Tibial artery (tissue), 4 donors: ENCODE measurements at regions not wholly inside any gene's neighbourhood (a gene's known extent, or its start where the extent isn't known, plus 50 kb on each side); places are given as distances from the start of the nearest gene placed in this dataset.

Experiments used
- DNase-seq, 2 donors: peaks; one replicate each; pipeline ENCODE4 v3.0.0-alpha.2; 2019
- H3K27ac ChIP-seq, 2 donors: fragments of 200-600 bp; sonication (generic) in 1 of 2; 1 replicate in 1 of 2; 2 replicates in 1 of 2; pipeline ENCODE4 v1.5.1; 2018 to 2019; ENCODE audit warnings: mild to moderate bottlenecking in 1 of 2
- H3K27me3 ChIP-seq, 2 donors: fragments of 200-600 bp; sonication (generic) in 1 of 2; one replicate each; pipeline versions ENCODE4 v1.5.1 to v1.6.0; 2016 to 2019
- H3K36me3 ChIP-seq, 3 donors: fragments of 200-600 bp; sonication (generic) in 2 of 3; one replicate each; pipeline ENCODE4 v1.5.1; 2016 to 2019; ENCODE audit warnings: mild to moderate bottlenecking in 2 of 3
- H3K4me1 ChIP-seq, 4 donors: fragments of 200-600 bp; sonication (generic) in 2 of 4; 1 replicate in 3 of 4; 2 replicates in 1 of 4; pipeline ENCODE4 v1.5.1; 2016 to 2019
- H3K4me3 ChIP-seq, 2 donors: fragments of 200-600 bp; sonication (generic) in 1 of 2; 1 replicate in 1 of 2; 2 replicates in 1 of 2; pipeline ENCODE4 v1.5.1; 2018 to 2019; ENCODE audit warnings: mild to moderate bottlenecking in 2 of 2
- H3K9me3 ChIP-seq, 3 donors: fragments of 200-600 bp; sonication (generic) in 1 of 3; one replicate each; pipeline ENCODE4 v1.5.1; 2016 to 2019
- CTCF ChIP-seq, 2 experiments: fragments of 200-600 bp in 1 of 2; fragments of 450-650 bp in 1 of 2; IDR thresholded peaks; one replicate each; pipeline ENCODE4 v1.5.1; 2017 to 2019; ENCODE audit warnings: antibody characterized with exemption in 2 of 2, mild to moderate bottlenecking in 1 of 2, moderate library complexity in 1 of 2
- intact Hi-C: fragments of 100-400 bp; cut with DNase I; formaldehyde crosslinking; loops from one replicate; pipeline ENCODE4 v1.15.0; 2023; ENCODE audit warnings: low total_unique reads

- H3K4me3 ChIP-seq, result no peak overlapping the region
- H3K9me3 ChIP-seq, result no peaks in the 10 kb centered on the region
- no peaks in the 10 kb centered on the region for H3K27me3 ChIP-seq
- intact Hi-C loops, result no loop called here
- H3K27ac ChIP-seq, result no peak overlapping the region
- H3K4me1 ChIP-seq, result peaks cover 0 to 32% (median 23%) of the 10 kb centered on the region in 4 donors
- no peaks in the 10 kb centered on the region for H3K36me3 ChIP-seq
- TF ChIP-seq CTCF (IDR thresholded peaks at IDR 0.05), result no peak
- no peak for DNase-seq
Measured at GRCh38 chr2:173829727-173830126, 135.4 kb downstream of the SP3 start.

- Histone ChIP-seq H3K9me3 (no peaks in the 10 kb centered on the region), H3K27me3 (no peaks in the 10 kb centered on the region), H3K36me3 (no peaks in the 10 kb centered on the region), H3K4me1 (peaks cover 0 to 32% (median 23%) of the 10 kb centered on the region in 4 donors), H3K27ac (no peak overlapping the region), H3K4me3 (no peak overlapping the region)
- no peak for TF ChIP-seq CTCF (IDR thresholded peaks at IDR 0.05)
- peak in 1 of 2 donors; percentile 21 for DNase-seq
- intact Hi-C loops, result no loop called here
Measured at GRCh38 chr2:173830170-173830569, 135.0 kb downstream of the SP3 start.

DNA sequence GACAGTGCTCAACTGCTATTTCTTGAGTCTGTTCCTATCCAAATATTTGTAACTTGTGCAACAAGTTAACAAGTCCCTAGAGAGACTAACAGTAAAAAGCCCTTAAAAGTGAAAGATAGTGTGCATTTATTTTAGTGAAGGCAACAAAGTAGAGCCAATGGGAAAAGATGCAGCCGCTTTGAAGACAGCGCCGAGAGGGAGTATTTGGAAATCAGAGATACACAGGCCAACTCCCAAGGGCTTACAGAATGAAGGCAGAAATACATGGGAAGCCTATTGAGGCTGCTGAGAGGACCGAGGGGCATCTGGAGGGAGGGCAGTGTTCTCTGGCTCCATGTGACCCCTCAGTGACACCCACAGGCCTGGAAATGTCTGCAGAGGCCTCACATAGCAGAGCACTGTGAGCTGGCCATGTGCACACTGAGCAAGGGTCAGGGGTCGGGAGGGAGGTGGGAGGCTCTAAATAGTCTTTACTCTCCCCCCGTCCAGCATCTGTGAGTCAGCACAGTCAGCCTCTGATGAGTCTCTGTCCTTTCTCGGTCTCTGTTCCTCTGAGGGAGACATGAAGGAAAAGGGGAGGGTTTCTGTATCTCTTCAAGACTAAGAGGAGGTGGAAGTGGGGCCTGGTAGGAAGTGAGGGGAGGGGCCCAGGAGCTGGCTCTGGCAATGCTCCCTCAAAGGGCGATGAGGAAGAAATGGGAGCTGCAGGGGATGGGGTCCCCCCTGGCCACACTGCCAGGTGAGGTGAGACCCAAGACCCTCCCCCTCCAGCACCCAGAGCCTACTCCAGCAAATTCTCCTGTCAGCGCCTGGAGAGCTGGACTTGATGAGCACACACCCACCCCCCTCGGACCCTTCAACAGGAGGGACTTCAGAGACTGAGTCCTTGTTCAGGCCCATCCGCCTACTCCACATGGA, 133.6 kb downstream of the SP3 start:
- no peaks in the 10 kb centered on the region for H3K36me3 ChIP-seq
- no peaks in the 10 kb centered on the region for H3K27me3 ChIP-seq
- peaks cover 0 to 32% (median 23%) of the 10 kb centered on the region in 4 donors for H3K4me1 ChIP-seq
- no peaks in the 10 kb centered on the region for H3K9me3 ChIP-seq
- intact Hi-C loops, result no loop called here
- H3K4me3 ChIP-seq, result no peak overlapping the region
- peak; percentile 59 to 71 for DNase-seq
- peak overlapping the region; percentile 39 to 55 for H3K27ac ChIP-seq
- no peak for TF ChIP-seq CTCF (IDR thresholded peaks at IDR 0.05)

GRCh38 chr2:173834141-173834540, 131.0 kb downstream of the SP3 start:
- intact Hi-C loops, result no loop called here
- no peaks in the 10 kb centered on the region for H3K27me3 ChIP-seq
- no peaks in the 10 kb centered on the region for H3K9me3 ChIP-seq
- H3K36me3 ChIP-seq, result no peaks in the 10 kb centered on the region
- H3K4me1 ChIP-seq, result peaks cover 0 to 27% (median 23%) of the 10 kb centered on the region in 4 donors
- TF ChIP-seq CTCF (IDR thresholded peaks at IDR 0.05), result no peak
- no peak overlapping the region for H3K27ac ChIP-seq
- DNase-seq, result no peak
- no peak overlapping the region for H3K4me3 ChIP-seq

GRCh38 chr2:173835726-173836125, 129.4 kb downstream of the SP3 start:
- no peak for DNase-seq
- H3K9me3 ChIP-seq, result no peaks in the 10 kb centered on the region
- H3K27ac ChIP-seq, result no peak overlapping the region
- intact Hi-C loops, result no loop called here
- H3K27me3 ChIP-seq, result no peaks in the 10 kb centered on the region
- H3K4me1 ChIP-seq, result peaks cover 0 to 14% (median 13%) of the 10 kb centered on the region in 4 donors
- no peaks in the 10 kb centered on the region for H3K36me3 ChIP-seq
- no peak overlapping the region for H3K4me3 ChIP-seq
- TF ChIP-seq CTCF (IDR thresholded peaks at IDR 0.05), result no peak
